K562 (cell line): ENCODE measurements at regions not wholly inside any gene's neighbourhood (a gene's known extent, or its start where the extent isn't known, plus 50 kb on each side); places are given as distances from the start of the nearest gene placed in this dataset.

ENCODE experiments used
- ATAC-seq: fragments of 200-7000 bp; cut with Tn5 transposase; 3 replicates; pipeline ENCODE4 v1.9.1; 2020; ENCODE audit warnings: moderate library complexity
- BruUV-seq: library from RNA; stranded (reverse); fragments of 400-500 nt; replicated peaks from 2 replicates; lab custom pipeline; 2021; lab: Mats Ljungman, UMichigan
- CTCF ChIA-PET: fragments of 300-600 bp; formaldehyde crosslinking; extraction: SDS; loops from one replicate; lab custom pipeline; 2021; ENCODE audit warnings: low intra/inter-chr PET ratio; lab: Yijun Ruan, JAX
- POLR2A ChIA-PET: fragments of 300-600, 350-650 bp; sonication (Branson Sonifier 250); formaldehyde crosslinking; extraction: SDS; loops from one replicate; lab custom pipeline; 2021; ENCODE audit warnings: antibody characterized with exemption, inconsistent platforms; lab: Yijun Ruan, JAX
- DNase-seq, 4 experiments: peaks; one replicate each; pipeline versions ENCODE4 v3.0.0 to v3.0.0-alpha.2; 2011 to 2018; ENCODE audit warnings: low spot score in 3 of 4, mixed read lengths in 3 of 4; ENCODE audit errors: extremely low read depth in 1 of 4
- FAIRE-seq: peaks from 2 replicates; lab custom pipeline; 2011; peaks lifted over from hg19 to GRCh38; lab: Jason Lieb, UNC
- H2AFZ ChIP-seq: 2 replicates; pipeline ENCODE4 v1.6.0; 2011; ENCODE audit warnings: low read depth, low read length, control low read depth, inconsistent platforms
- H3K27ac ChIP-seq: fragments of 200-600 bp; 3 replicates; pipeline ENCODE4 v1.8.0; 2011; ENCODE audit warnings: low read depth, mild to moderate bottlenecking, control low read depth, inconsistent platforms, low read length, moderate library complexity, mixed read lengths; ENCODE audit errors: extremely low read depth
- H3K27me3 ChIP-seq, 2 experiments: fragments of 300-600 bp in 1 of 2; 2 replicates in 1 of 2; 3 replicates in 1 of 2; pipeline versions ENCODE4 v1.6.0 to v1.8.0; 2011; ENCODE audit warnings: inconsistent platforms in 2 of 2, low read length in 2 of 2, mild to moderate bottlenecking in 1 of 2, mixed read lengths in 1 of 2, moderate library complexity in 1 of 2; ENCODE audit not compliant: control insufficient read depth in 2 of 2, insufficient read depth in 2 of 2
- H3K36me3 ChIP-seq: fragments of 300-600 bp; 3 replicates; pipeline ENCODE4 v1.8.0; 2011; ENCODE audit warnings: mild to moderate bottlenecking, low read length, inconsistent platforms; ENCODE audit not compliant: control insufficient read depth, insufficient read depth
- H3K4me1 ChIP-seq, 2 experiments: fragments of 200-600 bp in 1 of 2; replicated peaks in 1 of 2; 2 replicates in 1 of 2; 3 replicates in 1 of 2; pipeline versions ENCODE4 v1.5.1 to v1.8.0; 2011; ENCODE audit warnings: inconsistent platforms in 2 of 2, low read length in 2 of 2, mild to moderate bottlenecking in 1 of 2, mixed read lengths in 1 of 2, moderate library complexity in 1 of 2; ENCODE audit not compliant: control insufficient read depth in 2 of 2, insufficient read depth in 2 of 2
- H3K4me2 ChIP-seq: 2 replicates; pipeline ENCODE4 v1.6.1; 2011; ENCODE audit warnings: low read length, control low read depth, inconsistent platforms, mixed read lengths; ENCODE audit not compliant: insufficient read depth
- H3K4me3 ChIP-seq: fragments of 200-600 bp; sonication (generic), shearing (Covaris generic); 2 replicates; pipeline ENCODE4 v1.5.1; 2016; ENCODE audit warnings: control low read depth, inconsistent platforms
- H3K79me2 ChIP-seq: fragments of 200-600 bp; 3 replicates; pipeline ENCODE4 v1.8.0; 2011; ENCODE audit warnings: low read length, inconsistent platforms; ENCODE audit not compliant: control insufficient read depth, insufficient read depth
- H3K9ac ChIP-seq, 2 experiments: 2 replicates each; pipeline versions ENCODE4 v1.6.0 to v1.6.1; 2011; ENCODE audit warnings: low read depth in 2 of 2, low read length in 2 of 2, control low read depth in 1 of 2, inconsistent platforms in 1 of 2, mild to moderate bottlenecking in 1 of 2, mixed read lengths in 1 of 2; ENCODE audit not compliant: insufficient read depth in 1 of 2
- H3K9me1 ChIP-seq: one replicate; pipeline ENCODE4 v1.6.0; 2011; ENCODE audit warnings: inconsistent platforms, mild to moderate bottlenecking, low read length, moderate library complexity; ENCODE audit not compliant: control insufficient read depth, insufficient read depth
- H3K9me3 ChIP-seq: replicated peaks from 2 replicates; pipeline ENCODE4 v1.5.1; 2011; ENCODE audit warnings: low read depth, low read length, inconsistent platforms; ENCODE audit not compliant: control insufficient read depth, insufficient read depth
- H4K20me1 ChIP-seq: replicated peaks from 2 replicates; pipeline ENCODE4 v1.6.1; 2011; ENCODE audit warnings: low read length, inconsistent platforms, mixed read lengths; ENCODE audit not compliant: control insufficient read depth, insufficient read depth
- CTCF ChIP-seq, 3 experiments: IDR thresholded peaks in 2 of 3; conservative IDR thresholded peaks in 1 of 3; 2 replicates each; pipeline ENCODE4 v1.5.1; 2011 to 2012; ENCODE audit warnings: low read length in 3 of 3, mild to moderate bottlenecking in 3 of 3, control low read depth in 2 of 3, improper control_type of control experiment in 1 of 3, inconsistent platforms in 1 of 3, low read depth in 1 of 3, mixed read lengths in 1 of 3, moderate library complexity in 1 of 3; ENCODE audit not compliant: insufficient read depth in 2 of 3
- NEUROD1 ChIP-seq: fragments of 150-350 bp; IDR thresholded peaks from 2 replicates; pipeline ENCODE4 v1.6.1; 2014; ENCODE audit warnings: borderline replicate concordance, low read length, low read depth; ENCODE audit not compliant: partially characterized antibody
- RAD21 ChIP-seq, 2 experiments: fragments of 250-450 bp in 1 of 2; fragments of 450-650 bp in 1 of 2; sonication (Bioruptor Pico) in 1 of 2; formaldehyde crosslinking in 1 of 2; IDR thresholded peaks in 1 of 2; conservative IDR thresholded peaks in 1 of 2; 2 replicates each; pipeline versions ENCODE4 v1.4.0 to v1.8.0; 2020 to 2022; ENCODE audit warnings: mild to moderate bottlenecking in 2 of 2, moderate library complexity in 1 of 2
- SMC3 ChIP-seq: conservative IDR thresholded peaks from 2 replicates; pipeline ENCODE4 v1.6.1; 2011; ENCODE audit warnings: low read depth, low read length, improper control_type of control experiment; ENCODE audit not compliant: insufficient read depth
- ZNF277 ChIP-seq: fragments of 250-450 bp; sonication (Bioruptor Pico); IDR thresholded peaks from 2 replicates; pipeline ENCODE4 v1.8.0; 2022; ENCODE audit warnings: inconsistent platforms, mild to moderate bottlenecking, moderate library complexity, borderline replicate concordance
- WGBS: fragments of 100-300 bp; shearing (Covaris generic); methylation state at CpG from one replicate; pipeline ENCODE4 v1.1.6; 2016; ENCODE audit warnings: low coverage, mixed read lengths; ENCODE audit not compliant: insufficient coverage; ENCODE audit errors: missing lambda C conversion rate; 5-methylcytosine and 5-hydroxymethylcytosine counted together
- in situ Hi-C: fragments of 300-500 bp; cut with MboI; formaldehyde crosslinking; loops from 4 replicates; pipeline ENCODE4 v1.15.0; 2018; ENCODE audit warnings: inconsistent platforms, mixed read lengths
- intact Hi-C: fragments of 100-400 bp; cut with micrococcal nuclease; formaldehyde crosslinking; loops from 2 replicates; pipeline ENCODE4 v1.14.2; 2022
- TF ChIP-seq, protein P1 (sequence below): IDR thresholded peaks from 2 replicates; pipeline ENCODE4 v1.6.1; 2011; ENCODE audit warnings: borderline replicate concordance, low read depth, mild to moderate bottlenecking, moderate library complexity, low read length; ENCODE audit not compliant: insufficient read depth, poor library complexity, severe bottlenecking
- TF ChIP-seq, protein P2 (sequence below): fragments of 450-650 bp; IDR thresholded peaks from 2 replicates; pipeline ENCODE4 v1.6.1; 2016; ENCODE audit warnings: borderline replicate concordance
- TF ChIP-seq, protein P3 (sequence below): fragments of 450-650 bp; formaldehyde crosslinking; IDR thresholded peaks from 2 replicates; pipeline ENCODE4 v1.4.0; 2020; ENCODE audit warnings: mild to moderate bottlenecking, mixed read lengths

- H3K9ac ChIP-seq: no peak overlapping the region
- FAIRE-seq (peak; percentile 64), DNase-seq (peak in 2 of 4 experiments; percentile 13 to 17), ATAC-seq (peak; percentile 75)
- H3K4me3 ChIP-seq: no peak overlapping the region
- no peak overlapping the region for H3K27ac ChIP-seq
- ChIA-PET CTCF (no interaction called here), POLR2A (no interaction called here)
- no peaks in the 10 kb centered on the region for H4K20me1 ChIP-seq
- intact Hi-C loops: no loop called here
- H3K27me3 ChIP-seq: no peaks in the 10 kb centered on the region
- no peak overlapping the region for H2AFZ ChIP-seq
- H3K9me3 ChIP-seq: no peaks in the 10 kb centered on the region
- no TSS peak for BruUV-seq
- H3K36me3 ChIP-seq: no peaks in the 10 kb centered on the region
- no peaks in the 10 kb centered on the region for H3K9me1 ChIP-seq
- 0% methylated on average over 3 of the region's 3 CpGs for whole genome bisulfite sequencing
- in situ Hi-C loops: no loop called here
- TF ChIP-seq, protein P1, sequence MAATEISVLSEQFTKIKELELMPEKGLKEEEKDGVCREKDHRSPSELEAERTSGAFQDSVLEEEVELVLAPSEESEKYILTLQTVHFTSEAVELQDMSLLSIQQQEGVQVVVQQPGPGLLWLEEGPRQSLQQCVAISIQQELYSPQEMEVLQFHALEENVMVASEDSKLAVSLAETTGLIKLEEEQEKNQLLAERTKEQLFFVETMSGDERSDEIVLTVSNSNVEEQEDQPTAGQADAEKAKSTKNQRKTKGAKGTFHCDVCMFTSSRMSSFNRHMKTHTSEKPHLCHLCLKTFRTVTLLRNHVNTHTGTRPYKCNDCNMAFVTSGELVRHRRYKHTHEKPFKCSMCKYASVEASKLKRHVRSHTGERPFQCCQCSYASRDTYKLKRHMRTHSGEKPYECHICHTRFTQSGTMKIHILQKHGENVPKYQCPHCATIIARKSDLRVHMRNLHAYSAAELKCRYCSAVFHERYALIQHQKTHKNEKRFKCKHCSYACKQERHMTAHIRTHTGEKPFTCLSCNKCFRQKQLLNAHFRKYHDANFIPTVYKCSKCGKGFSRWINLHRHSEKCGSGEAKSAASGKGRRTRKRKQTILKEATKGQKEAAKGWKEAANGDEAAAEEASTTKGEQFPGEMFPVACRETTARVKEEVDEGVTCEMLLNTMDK: peak; percentile 66
- TF ChIP-seq, protein P2, sequence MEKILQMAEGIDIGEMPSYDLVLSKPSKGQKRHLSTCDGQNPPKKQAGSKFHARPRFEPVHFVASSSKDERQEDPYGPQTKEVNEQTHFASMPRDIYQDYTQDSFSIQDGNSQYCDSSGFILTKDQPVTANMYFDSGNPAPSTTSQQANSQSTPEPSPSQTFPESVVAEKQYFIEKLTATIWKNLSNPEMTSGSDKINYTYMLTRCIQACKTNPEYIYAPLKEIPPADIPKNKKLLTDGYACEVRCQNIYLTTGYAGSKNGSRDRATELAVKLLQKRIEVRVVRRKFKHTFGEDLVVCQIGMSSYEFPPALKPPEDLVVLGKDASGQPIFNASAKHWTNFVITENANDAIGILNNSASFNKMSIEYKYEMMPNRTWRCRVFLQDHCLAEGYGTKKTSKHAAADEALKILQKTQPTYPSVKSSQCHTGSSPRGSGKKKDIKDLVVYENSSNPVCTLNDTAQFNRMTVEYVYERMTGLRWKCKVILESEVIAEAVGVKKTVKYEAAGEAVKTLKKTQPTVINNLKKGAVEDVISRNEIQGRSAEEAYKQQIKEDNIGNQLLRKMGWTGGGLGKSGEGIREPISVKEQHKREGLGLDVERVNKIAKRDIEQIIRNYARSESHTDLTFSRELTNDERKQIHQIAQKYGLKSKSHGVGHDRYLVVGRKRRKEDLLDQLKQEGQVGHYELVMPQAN: no peak
- TF ChIP-seq RAD21 (CRISPR knock-in tag; conservative IDR thresholded peaks at IDR 0.05 in 1 of 2, IDR thresholded peaks at IDR 0.05 in 1 of 2): peak in 1 of 2 experiments; percentile 33; a peak in 2 of 4 replicates
- 0 out of 2 replicates have a peak, but pooled peaks have one; percentile 22 for TF ChIP-seq SMC3
- no peak for TF ChIP-seq ZNF277 (CRISPR knock-in tag)
- TF ChIP-seq, protein P3, sequence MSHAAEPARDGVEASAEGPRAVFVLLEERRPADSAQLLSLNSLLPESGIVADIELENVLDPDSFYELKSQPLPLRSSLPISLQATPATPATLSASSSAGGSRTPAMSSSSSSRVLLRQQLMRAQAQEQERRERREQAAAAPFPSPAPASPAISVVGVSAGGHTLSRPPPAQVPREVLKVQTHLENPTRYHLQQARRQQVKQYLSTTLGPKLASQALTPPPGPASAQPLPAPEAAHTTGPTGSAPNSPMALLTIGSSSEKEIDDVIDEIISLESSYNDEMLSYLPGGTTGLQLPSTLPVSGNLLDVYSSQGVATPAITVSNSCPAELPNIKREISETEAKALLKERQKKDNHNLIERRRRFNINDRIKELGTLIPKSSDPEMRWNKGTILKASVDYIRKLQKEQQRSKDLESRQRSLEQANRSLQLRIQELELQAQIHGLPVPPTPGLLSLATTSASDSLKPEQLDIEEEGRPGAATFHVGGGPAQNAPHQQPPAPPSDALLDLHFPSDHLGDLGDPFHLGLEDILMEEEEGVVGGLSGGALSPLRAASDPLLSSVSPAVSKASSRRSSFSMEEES (CRISPR knock-in tag): no peak
- peak; percentile 40 to 49 (median 44); a peak in 5 of 6 replicates for TF ChIP-seq CTCF (IDR thresholded peaks at IDR 0.05 in 2 of 3, conservative IDR thresholded peaks at IDR 0.05 in 1 of 3; ENCODE audit: insufficient read depth in 2 of 3, low read depth in 1 of 3, low read length in 3 of 3)
- TF ChIP-seq NEUROD1: no peak
- H3K4me1 ChIP-seq: no peaks in the 10 kb centered on the region
- no peaks in the 10 kb centered on the region for H3K79me2 ChIP-seq
- H3K4me2 ChIP-seq: no peak overlapping the region
Observed at GRCh38 chr2:88967844-88968243, 276.4 kb downstream of the RPIA start.
